ENCODE measurements at regions not wholly inside any gene's neighbourhood (a gene's known extent, or its start where the extent isn't known, plus 50 kb on each side); places are given as distances from the start of the nearest gene placed in this dataset.

GRCh38 chr6:17182961-17183360 lies 81.1 kb downstream of the STMND1 start:
- ChIA-PET CTCF (no interaction called here), POLR2A (no interaction called here)
- Histone ChIP-seq H3K27me3 (ENCODE audit: control insufficient read depth, insufficient read depth, low read length) (no peaks in the 10 kb centered on the region), H3K9me3 (ENCODE audit: control insufficient read depth, insufficient read depth, low read length) (peaks cover 11% of the 10 kb centered on the region; the same call in 1 of the 2 replicates), H3K4me3 (ENCODE audit: low read depth, low read length) (no peak overlapping the region), H3K27ac (ENCODE audit: low read depth, low read length) (no peak overlapping the region)
- no peak for DNase-seq (ENCODE audit: low read depth, low spot score)
- TF ChIP-seq CTCF (IDR thresholded peaks at IDR 0.05; ENCODE audit: low read depth, low read length): no peak

GRCh38 chr6:17186925-17187324 lies 85.1 kb downstream of the STMND1 start:
- no peak overlapping the region for H3K4me3 ChIP-seq (ENCODE audit: low read depth, low read length)
- no peak overlapping the region for H3K27ac ChIP-seq (ENCODE audit: low read depth, low read length)
- peaks cover 6% of the 10 kb centered on the region for H3K27me3 ChIP-seq (ENCODE audit: control insufficient read depth, insufficient read depth, low read length)
- CTCF ChIA-PET: interaction anchor here (0.6 kb wide), 2 partner anchors 13 to 1327 kb away, joined by 3 to 5 read pairs; no protein-coding TSS in a partner anchor
- DNase-seq (ENCODE audit: low read depth, low spot score): no peak
- H3K9me3 ChIP-seq (ENCODE audit: control insufficient read depth, insufficient read depth, low read length): no peaks in the 10 kb centered on the region
- no peak for TF ChIP-seq CTCF (IDR thresholded peaks at IDR 0.05; ENCODE audit: low read depth, low read length)
- POLR2A ChIA-PET: no interaction called here

GRCh38 chr6:17193106-17193775 lies 87.9 kb upstream of the RBM24 start:
- ChIA-PET CTCF (no interaction called here), POLR2A (no interaction called here)
- DNase-seq (ENCODE audit: low read depth, low spot score): no peak
- Histone ChIP-seq H3K4me3 (ENCODE audit: low read depth, low read length) (no peak overlapping the region), H3K27ac (ENCODE audit: low read depth, low read length) (no peak overlapping the region), H3K9me3 (ENCODE audit: control insufficient read depth, insufficient read depth, low read length) (no peaks in the 10 kb centered on the region), H3K27me3 (ENCODE audit: control insufficient read depth, insufficient read depth, low read length) (peaks cover 6% of the 10 kb centered on the region)
- TF ChIP-seq CTCF (IDR thresholded peaks at IDR 0.05; ENCODE audit: low read depth, low read length): no peak

- no peak overlapping the region for H3K4me3 ChIP-seq (ENCODE audit: low read depth, low read length)
- POLR2A ChIA-PET: interaction anchor here (0.7 kb wide), 1 partner anchor 12 kb away, joined by 3 read pairs; no protein-coding TSS in a partner anchor
- CTCF ChIA-PET: no interaction called here
- no peaks in the 10 kb centered on the region for H3K27me3 ChIP-seq (ENCODE audit: control insufficient read depth, insufficient read depth, low read length)
- no peak for DNase-seq (ENCODE audit: low read depth, low spot score)
- no peak overlapping the region for H3K27ac ChIP-seq (ENCODE audit: low read depth, low read length)
- TF ChIP-seq CTCF (IDR thresholded peaks at IDR 0.05; ENCODE audit: low read depth, low read length): no peak
- peaks cover 9% of the 10 kb centered on the region for H3K9me3 ChIP-seq (ENCODE audit: control insufficient read depth, insufficient read depth, low read length)
Measured at GRCh38 chr6:17197607-17198006, 83.6 kb upstream of the RBM24 start.

GRCh38 chr6:17200395-17200794 lies 80.8 kb upstream of the RBM24 start:
- Histone ChIP-seq H3K9me3 (ENCODE audit: control insufficient read depth, insufficient read depth, low read length) (peaks cover 9% of the 10 kb centered on the region), H3K4me3 (ENCODE audit: low read depth, low read length) (no peak overlapping the region), H3K27ac (ENCODE audit: low read depth, low read length) (no peak overlapping the region), H3K27me3 (ENCODE audit: control insufficient read depth, insufficient read depth, low read length) (no peaks in the 10 kb centered on the region)
- TF ChIP-seq CTCF (IDR thresholded peaks at IDR 0.05; ENCODE audit: low read depth, low read length): 0 out of 2 replicates have a peak, but pooled peaks have one; percentile 5
- ChIA-PET POLR2A (no interaction called here), CTCF (no interaction called here)
- no peak for DNase-seq (ENCODE audit: low read depth, low spot score)

All from AG04450 (cell line).